ENCODE measurements at regions not wholly inside any gene's neighbourhood (a gene's known extent, or its start where the extent isn't known, plus 50 kb on each side); places are given as distances from the start of the nearest gene placed in this dataset.

DNA sequence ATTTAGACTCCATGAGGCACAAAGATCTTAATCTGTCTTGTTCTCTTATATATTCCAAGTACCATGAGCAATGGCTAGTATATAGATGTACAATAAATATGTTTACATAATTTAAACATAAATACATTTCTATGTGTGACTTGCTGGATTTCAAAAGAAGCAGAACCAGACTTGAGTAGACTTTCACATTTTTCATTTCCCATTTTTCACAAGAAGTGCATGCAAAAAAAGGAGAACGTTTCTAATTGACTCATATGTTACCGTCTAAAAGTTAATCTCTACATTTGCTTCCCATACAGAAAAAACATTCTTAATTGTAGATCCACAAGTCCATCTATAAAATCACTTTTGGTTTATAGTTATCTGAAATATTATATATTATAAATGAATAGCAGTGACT lies 256.5 kb upstream of the USP15 start:
- TF ChIP-seq, protein P1, sequence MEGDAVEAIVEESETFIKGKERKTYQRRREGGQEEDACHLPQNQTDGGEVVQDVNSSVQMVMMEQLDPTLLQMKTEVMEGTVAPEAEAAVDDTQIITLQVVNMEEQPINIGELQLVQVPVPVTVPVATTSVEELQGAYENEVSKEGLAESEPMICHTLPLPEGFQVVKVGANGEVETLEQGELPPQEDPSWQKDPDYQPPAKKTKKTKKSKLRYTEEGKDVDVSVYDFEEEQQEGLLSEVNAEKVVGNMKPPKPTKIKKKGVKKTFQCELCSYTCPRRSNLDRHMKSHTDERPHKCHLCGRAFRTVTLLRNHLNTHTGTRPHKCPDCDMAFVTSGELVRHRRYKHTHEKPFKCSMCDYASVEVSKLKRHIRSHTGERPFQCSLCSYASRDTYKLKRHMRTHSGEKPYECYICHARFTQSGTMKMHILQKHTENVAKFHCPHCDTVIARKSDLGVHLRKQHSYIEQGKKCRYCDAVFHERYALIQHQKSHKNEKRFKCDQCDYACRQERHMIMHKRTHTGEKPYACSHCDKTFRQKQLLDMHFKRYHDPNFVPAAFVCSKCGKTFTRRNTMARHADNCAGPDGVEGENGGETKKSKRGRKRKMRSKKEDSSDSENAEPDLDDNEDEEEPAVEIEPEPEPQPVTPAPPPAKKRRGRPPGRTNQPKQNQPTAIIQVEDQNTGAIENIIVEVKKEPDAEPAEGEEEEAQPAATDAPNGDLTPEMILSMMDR (IDR thresholded peaks at IDR 0.05; ENCODE audit: poor library complexity), result no peak
- TF ChIP-seq EZH2 (IDR thresholded peaks at IDR 0.05; ENCODE audit: borderline replicate concordance), result no peak

Data from hepatocyte (in vitro differentiated cells).